Mammary epithelial cell (primary cell): ENCODE measurements at regions not wholly inside any gene's neighbourhood (a gene's known extent, or its start where the extent isn't known, plus 50 kb on each side); places are given as distances from the start of the nearest gene placed in this dataset.

Experiments used
- EZH2 ChIP-seq: IDR thresholded peaks from 2 replicates; pipeline ENCODE4 v1.6.1; 2012; ENCODE audit warnings: low read length, inconsistent platforms, borderline replicate concordance
- TF ChIP-seq, protein P1 (sequence below), 2 donors: IDR thresholded peaks in 1 of 2; conservative IDR thresholded peaks in 1 of 2; 2 replicates each; pipeline ENCODE4 v1.5.1; 2011 to 2012; ENCODE audit warnings: inconsistent platforms in 2 of 2, low read length in 2 of 2, mild to moderate bottlenecking in 2 of 2, control low read depth in 1 of 2, low read depth in 1 of 2; ENCODE audit not compliant: insufficient read depth in 1 of 2; ENCODE audit errors: extremely low read depth in 1 of 2

- TF ChIP-seq, protein P1, sequence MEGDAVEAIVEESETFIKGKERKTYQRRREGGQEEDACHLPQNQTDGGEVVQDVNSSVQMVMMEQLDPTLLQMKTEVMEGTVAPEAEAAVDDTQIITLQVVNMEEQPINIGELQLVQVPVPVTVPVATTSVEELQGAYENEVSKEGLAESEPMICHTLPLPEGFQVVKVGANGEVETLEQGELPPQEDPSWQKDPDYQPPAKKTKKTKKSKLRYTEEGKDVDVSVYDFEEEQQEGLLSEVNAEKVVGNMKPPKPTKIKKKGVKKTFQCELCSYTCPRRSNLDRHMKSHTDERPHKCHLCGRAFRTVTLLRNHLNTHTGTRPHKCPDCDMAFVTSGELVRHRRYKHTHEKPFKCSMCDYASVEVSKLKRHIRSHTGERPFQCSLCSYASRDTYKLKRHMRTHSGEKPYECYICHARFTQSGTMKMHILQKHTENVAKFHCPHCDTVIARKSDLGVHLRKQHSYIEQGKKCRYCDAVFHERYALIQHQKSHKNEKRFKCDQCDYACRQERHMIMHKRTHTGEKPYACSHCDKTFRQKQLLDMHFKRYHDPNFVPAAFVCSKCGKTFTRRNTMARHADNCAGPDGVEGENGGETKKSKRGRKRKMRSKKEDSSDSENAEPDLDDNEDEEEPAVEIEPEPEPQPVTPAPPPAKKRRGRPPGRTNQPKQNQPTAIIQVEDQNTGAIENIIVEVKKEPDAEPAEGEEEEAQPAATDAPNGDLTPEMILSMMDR (conservative IDR thresholded peaks at IDR 0.05 in 1 of 2, IDR thresholded peaks at IDR 0.05 in 1 of 2; ENCODE audit: extremely low read depth in 1 of 2, insufficient read depth in 1 of 2, low read depth in 1 of 2, low read length in 2 of 2), result no peak
- TF ChIP-seq EZH2, result no peak
Measured at GRCh38 chr5:60540856-60541805, 158.8 kb downstream of the DEPDC1B start.
